ENCODE measurements at regions not wholly inside any gene's neighbourhood (a gene's known extent, or its start where the extent isn't known, plus 50 kb on each side); places are given as distances from the start of the nearest gene placed in this dataset.

GRCh38 chr14:71339650-71340415 lies 432.6 kb downstream of the PCNX1 start (continued):
- TF ChIP-seq IRF1 (CRISPR knock-in tag; IDR thresholded peaks at IDR 0.05; ENCODE audit: borderline replicate concordance) (no peak), EZH2 (IDR thresholded peaks at IDR 0.05; ENCODE audit: borderline replicate concordance, low read depth, low read length) (no peak), ZNF589 (CRISPR knock-in tag; IDR thresholded peaks at IDR 0.05; ENCODE audit: low read depth) (no peak), CREBBP (IDR thresholded peaks at IDR 0.05; ENCODE audit: low read depth, low read length) (no peak), E4F1 (CRISPR knock-in tag; IDR thresholded peaks at IDR 0.05; ENCODE audit: borderline replicate concordance) (no peak), ZHX1 (conservative IDR thresholded peaks at IDR 0.05; ENCODE audit: low read length) (no peak), MAFK (IDR thresholded peaks at IDR 0.05; ENCODE audit: low read length) (no peak), GTF2A2 (tag; IDR thresholded peaks at IDR 0.05) (no peak), ETV1 (tag; conservative IDR thresholded peaks at IDR 0.05; ENCODE audit: low read depth) (peak; percentile 45; the same call in 1 of the 2 replicates), AFF1 (IDR thresholded peaks at IDR 0.05; ENCODE audit: low read depth in 1 of 2, partially characterized antibody in 2 of 2) (peak in 1 of 2 experiments; percentile 39), BRD4 (IDR thresholded peaks at IDR 0.05) (no peak), TCF7L2 (IDR thresholded peaks at IDR 0.05; ENCODE audit: low read depth, low read length) (no peak), ASH1L (IDR thresholded peaks at IDR 0.05; ENCODE audit: borderline replicate concordance, low read depth, partially characterized antibody) (no peak), KAT2B (IDR thresholded peaks at IDR 0.05; ENCODE audit: low read depth, low read length) (no peak), THRA (IDR thresholded peaks at IDR 0.05) (no peak)

Measured in K562 (cell line).